GM21528 (cell line): ENCODE measurements at regions not wholly inside any gene's neighbourhood (a gene's known extent, or its start where the extent isn't known, plus 50 kb on each side); places are given as distances from the start of the nearest gene placed in this dataset.

Source experiments
- ATAC-seq: cut with Tn5 transposase; IDR thresholded peaks from one replicate; pipeline ENCODE4 v1.9.1; 2021; ENCODE audit warnings: mild to moderate bottlenecking, moderate library complexity; ENCODE audit not compliant: unreplicated experiment, low FRiP score

- ATAC-seq: no peak
These were observed 50.5 kb upstream of the FBRSL1 start for GRCh38 chr12:132439333-132439904.

- ATAC-seq: no peak
These were observed 51.2 kb upstream of the FBRSL1 start for GRCh38 chr12:132438726-132439125.

GRCh38 chr12:132437943-132438700 is 51.8 kb upstream of the FBRSL1 start:
- ATAC-seq: no peak

- ATAC-seq: no peak
These were observed 52.6 kb upstream of the FBRSL1 start for GRCh38 chr12:132437252-132437932.

- no peak for ATAC-seq
These were observed 53.1 kb upstream of the FBRSL1 start for GRCh38 chr12:132436791-132437251.

GRCh38 chr12:132435486-132436187 is 54.3 kb upstream of the FBRSL1 start:
- no peak for ATAC-seq

GRCh38 chr12:132433641-132434395 is 56.1 kb upstream of the FBRSL1 start:
- ATAC-seq: no peak

GRCh38 chr12:132432721-132433577 is 57.0 kb upstream of the FBRSL1 start:
- ATAC-seq: no peak

- no peak for ATAC-seq
These were observed 57.7 kb upstream of the FBRSL1 start for GRCh38 chr12:132432126-132432705.

GRCh38 chr12:132430838-132431774 is 58.8 kb upstream of the FBRSL1 start:
- no peak for ATAC-seq

GRCh38 chr12:132429946-132430643 is 59.9 kb upstream of the FBRSL1 start:
- ATAC-seq: no peak

- ATAC-seq: no peak
These were observed 60.4 kb upstream of the FBRSL1 start for GRCh38 chr12:132429602-132429945.

GRCh38 chr12:132428936-132429601 is 60.9 kb upstream of the FBRSL1 start:
- ATAC-seq: no peak

GRCh38 chr12:132427999-132428935 is 61.7 kb upstream of the FBRSL1 start:
- ATAC-seq: no peak

GRCh38 chr12:132427174-132427768 is 62.7 kb upstream of the FBRSL1 start:
- no peak for ATAC-seq
